DOHH2 (cell line): ENCODE measurements at regions not wholly inside any gene's neighbourhood (a gene's known extent, or its start where the extent isn't known, plus 50 kb on each side); places are given as distances from the start of the nearest gene placed in this dataset.

Experiments used
- CTCF ChIP-seq: fragments of 200-600 bp; sonication (generic); IDR thresholded peaks from one replicate; pipeline ENCODE4 v1.5.1; 2014; ENCODE audit warnings: antibody characterized with exemption, mild to moderate bottlenecking, low read depth, low read length; ENCODE audit not compliant: poor library complexity, severe bottlenecking
- EZH2phosphoT487 ChIP-seq: fragments of 200-600 bp; sonication (generic); IDR thresholded peaks from 2 replicates; pipeline ENCODE4 v1.6.1; 2017; ENCODE audit warnings: borderline replicate concordance, mild to moderate bottlenecking, antibody characterized with exemption, low read length, moderate library complexity, mixed read lengths

- no peak for TF ChIP-seq CTCF
- no peak for TF ChIP-seq EZH2phosphoT487
Measured at GRCh38 chr10:123395906-123396305, 241.7 kb downstream of the BUB3 start.
